Stimulated activated CD4-positive, alpha-beta T cell treated with anti-CD3 and anti-CD28 coated beads, Interleukin-4, amount 100 ng/mL, for 4 hours (primary cell): ENCODE measurements at regions not wholly inside any gene's neighbourhood (a gene's known extent, or its start where the extent isn't known, plus 50 kb on each side); places are given as distances from the start of the nearest gene placed in this dataset.

Experiments
- DNase-seq, 2 experiments: peaks; one replicate each; pipeline ENCODE4 v3.0.0-alpha.2; 2020

DNA sequence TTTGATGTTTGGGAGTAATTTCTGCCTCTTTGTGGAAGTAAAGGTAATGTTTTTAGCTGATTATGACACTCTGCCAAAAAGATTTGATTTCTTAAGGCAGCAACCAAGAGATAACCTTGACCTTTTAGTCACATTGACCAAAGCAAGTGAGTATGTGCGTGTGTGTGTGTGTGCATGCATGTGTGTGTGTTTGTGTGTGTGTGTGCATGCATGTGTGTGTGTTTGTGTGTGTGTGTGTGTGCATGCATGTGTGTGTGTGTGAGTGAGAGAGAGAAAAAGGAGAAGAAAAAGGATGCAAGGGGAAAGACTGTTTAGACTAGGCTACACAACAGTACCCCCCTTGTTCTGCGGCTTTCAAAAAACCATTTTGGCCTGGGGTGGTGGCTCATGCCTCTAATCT is 88.1 kb upstream of the NPVF start:
- no peak for DNase-seq

GRCh38 chr7:25318047-25318446 is 89.8 kb upstream of the NPVF start:
- DNase-seq = no peak

DNA sequence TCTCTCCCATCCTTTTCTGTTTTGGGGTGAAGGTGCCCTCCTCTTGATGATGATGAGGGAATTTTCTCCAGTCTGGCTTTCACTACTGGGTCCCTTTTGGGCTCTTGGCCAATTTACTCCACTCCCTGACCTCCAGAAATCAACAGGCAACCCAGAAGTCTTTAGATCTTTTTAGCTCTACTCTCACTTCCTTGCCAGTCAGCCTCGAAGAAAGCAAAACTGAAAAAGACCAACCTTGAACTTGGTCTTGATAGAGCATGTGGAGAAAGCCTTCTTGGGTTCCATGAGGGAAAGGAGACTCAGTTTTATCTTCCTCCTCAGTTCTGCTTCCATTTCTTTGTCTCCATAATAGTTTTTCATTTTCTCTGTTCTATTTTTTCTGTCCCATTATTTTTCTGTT is 91.4 kb upstream of the NPVF start:
- no peak for DNase-seq

DNA sequence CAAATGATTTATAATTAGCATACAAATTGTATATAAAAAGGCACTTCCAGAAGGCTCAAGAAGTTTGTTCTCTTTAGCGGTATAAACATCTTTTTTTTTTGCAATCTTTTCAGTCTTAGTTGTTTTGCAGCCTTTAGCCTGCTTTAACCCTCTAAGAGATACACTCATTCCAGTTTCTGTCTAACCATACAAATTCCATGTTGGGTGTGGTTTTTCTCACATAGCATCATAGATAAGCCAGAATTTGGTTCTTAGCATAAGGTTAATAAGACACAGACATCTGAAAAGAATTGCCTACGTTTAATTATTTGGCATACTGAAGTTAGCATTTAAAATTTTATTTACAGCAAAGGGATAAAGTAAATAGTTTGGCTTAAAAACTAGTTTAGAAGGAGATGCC is 92.5 kb upstream of the NPVF start:
- DNase-seq = no peak

DNA sequence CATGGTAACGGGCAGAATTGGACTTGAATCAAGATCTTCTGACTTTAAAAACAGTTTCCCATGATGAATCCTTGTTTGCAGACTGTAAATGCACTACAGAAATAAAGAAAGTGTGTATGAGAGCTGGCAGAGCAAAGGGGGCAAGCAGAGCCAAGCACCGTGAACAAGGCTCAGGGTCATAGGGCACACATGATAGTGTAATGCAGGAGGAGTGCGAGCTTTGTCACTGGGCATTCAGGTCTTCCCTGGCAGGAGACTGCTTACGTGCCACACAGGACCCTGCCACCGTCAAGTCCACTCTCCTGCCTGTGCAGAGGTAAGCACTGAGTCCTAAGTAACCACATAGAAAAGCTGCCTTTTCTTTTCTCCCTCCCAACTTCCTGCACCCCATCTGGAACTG is 93.1 kb upstream of the NPVF start:
- no peak for DNase-seq

- no peak for DNase-seq
Observed at GRCh38 chr7:25322473-25322872, 94.2 kb upstream of the NPVF start.

DNA sequence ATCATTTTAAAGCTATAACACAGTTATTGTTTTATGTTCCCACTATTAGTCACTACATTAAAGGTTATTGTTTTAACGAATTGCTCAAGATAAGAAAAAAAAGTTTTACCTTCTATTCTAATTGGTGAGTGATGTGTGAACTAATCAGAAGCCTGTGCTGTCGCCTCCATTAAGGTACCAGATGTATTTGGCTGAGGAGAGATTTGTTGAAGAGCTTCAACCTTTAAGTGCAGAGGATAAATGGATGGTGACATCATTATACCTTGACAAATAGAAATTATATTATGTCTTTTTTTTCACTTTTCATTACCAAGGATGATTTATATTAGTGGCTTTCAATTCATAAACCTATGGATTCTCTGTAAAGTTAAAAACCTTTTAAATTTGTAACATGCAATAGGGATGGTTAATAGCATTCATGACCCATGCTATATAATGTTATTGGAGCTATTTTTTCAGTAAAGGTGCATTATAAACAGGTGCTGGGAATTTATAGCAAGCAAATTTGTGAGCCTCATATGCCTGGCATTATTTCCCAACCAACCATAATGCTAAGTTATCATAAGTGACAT is 97.0 kb upstream of the NPVF start:
- no peak for DNase-seq

DNA sequence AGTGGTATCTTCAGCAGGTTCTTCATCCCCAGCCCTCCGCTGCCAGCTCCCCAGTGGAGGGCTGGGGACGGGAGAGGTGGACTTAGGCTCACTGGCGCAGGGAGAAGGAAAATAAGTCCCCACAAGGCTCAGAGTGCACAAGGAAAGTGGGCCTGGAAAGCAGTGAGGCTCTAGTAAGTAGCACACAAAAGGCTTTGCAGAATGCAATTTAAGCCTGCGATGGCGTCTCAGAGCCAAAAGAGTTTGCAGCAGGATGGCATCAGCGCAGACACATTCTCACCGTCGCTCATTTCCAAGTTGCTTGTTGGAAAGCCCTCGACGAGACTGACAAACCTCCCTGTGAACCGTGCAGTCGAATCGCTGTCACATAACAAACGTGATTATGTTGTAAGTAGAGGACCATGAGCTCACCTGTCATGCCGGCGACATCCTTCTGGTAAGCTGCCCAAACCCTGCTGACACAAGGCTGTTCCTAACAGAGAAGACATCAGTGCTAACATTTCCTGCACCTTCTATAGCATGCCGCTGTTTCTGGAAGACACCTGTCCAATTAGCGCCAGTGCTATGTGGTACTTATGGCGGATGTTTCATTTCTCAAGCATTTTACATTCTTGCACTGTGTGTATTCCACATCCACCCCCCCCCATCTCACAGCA is 98.3 kb upstream of the NPVF start:
- no peak for DNase-seq

DNA sequence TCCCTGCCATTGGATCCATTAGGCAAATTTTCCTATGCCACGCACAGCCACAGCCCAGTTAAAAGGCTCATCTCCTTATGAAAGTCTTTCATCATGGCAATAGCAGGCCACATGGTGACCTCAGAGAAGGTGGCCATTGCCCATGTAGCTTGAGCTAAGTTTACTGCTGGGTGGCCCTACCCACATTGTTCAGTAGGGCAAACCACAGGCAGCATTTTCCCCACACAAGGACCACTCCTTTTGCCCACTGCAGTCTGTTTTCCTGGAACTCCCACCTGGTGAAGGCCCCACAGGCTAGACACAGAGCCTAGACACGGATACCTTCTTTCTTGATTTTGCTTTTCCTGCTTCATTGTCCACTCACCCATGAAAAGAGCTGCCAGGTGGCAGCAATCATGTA is 101.5 kb upstream of the NPVF start:
- no peak for DNase-seq

- no peak for DNase-seq
Observed at GRCh38 chr7:25333296-25333928, 105.1 kb upstream of the NPVF start.

GRCh38 chr7:25347360-25348066 is 119.2 kb upstream of the NPVF start:
- DNase-seq = no peak

GRCh38 chr7:25348104-25348503 is 119.8 kb upstream of the NPVF start:
- no peak for DNase-seq

GRCh38 chr7:25349283-25350017 is 121.2 kb upstream of the NPVF start:
- no peak for DNase-seq

GRCh38 chr7:25350041-25350440 is 121.8 kb upstream of the NPVF start:
- DNase-seq = no peak

DNA sequence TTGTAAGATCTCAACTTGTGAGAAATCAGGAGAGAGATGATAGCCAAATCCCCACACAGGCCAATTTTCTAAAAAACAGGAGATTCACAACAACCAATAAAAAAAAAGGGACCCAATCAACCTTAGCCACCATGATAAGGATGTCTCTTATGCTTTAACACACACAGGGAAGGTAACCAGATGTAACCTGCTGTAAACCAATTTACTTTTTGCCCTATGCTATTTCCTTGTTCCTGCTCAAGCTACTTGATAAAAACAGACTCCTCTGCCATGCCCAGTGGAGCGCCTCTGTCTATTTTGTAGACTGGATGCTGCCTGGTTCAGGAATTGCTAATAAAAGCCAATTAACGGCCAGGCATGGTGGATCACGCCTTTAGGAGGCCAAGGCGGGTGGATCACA is 123.5 kb upstream of the NPVF start:
- DNase-seq = no peak

- DNase-seq = no peak
Observed at GRCh38 chr7:25353196-25353595, 124.9 kb upstream of the NPVF start.

- DNase-seq = no peak
Observed at GRCh38 chr7:25353732-25354131, 125.4 kb upstream of the NPVF start.

DNA sequence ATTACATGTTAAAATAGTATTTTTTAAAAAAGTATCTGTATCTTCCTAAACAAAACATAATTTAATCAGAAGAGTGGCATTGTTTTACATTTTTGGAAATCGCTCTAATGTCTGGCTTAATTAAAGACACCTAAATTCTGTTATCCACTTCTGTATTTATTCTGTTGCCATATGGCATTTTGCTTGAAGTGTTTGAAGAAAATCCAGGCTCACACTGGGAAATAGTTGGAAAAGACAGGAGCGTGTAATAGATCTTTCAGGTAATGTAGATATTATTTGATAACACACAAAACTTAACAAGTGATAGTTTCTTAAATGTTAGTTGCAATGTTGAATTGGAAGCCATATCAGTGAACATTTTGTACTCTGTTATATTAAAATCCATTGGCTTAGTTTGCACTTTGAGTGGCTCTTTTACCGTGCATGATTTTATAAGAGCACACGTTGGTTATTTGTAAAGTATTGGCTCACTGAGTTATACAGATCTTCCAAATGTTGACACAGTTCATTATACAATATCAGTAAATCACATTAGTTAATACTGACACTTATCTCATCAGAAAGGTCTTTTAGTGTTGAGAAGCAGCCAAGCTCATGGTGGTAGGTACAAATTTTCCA is 128.4 kb upstream of the NPVF start:
- no peak for DNase-seq

DNA sequence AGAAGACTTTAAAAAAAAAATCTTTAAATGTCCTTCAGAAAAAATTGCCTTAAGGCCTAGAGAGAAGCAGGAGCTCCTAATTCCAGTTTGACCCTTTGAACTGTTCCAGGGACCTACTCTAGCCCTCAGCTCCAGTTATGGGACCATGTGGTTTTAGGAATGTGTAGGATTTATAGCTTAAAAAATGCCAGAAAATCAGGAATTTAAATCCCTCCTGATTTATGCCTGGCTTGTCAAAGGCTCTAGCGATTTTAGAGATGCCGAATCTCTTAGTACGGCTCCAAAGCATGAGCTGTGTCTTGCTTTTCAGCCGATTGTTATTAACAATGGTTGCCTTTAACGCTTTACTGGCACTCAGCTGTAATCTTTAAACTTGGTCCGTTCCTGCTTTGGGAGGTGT is 130.6 kb upstream of the NPVF start:
- no peak for DNase-seq

- no peak for DNase-seq
Observed at GRCh38 chr7:25359471-25360059, 131.3 kb upstream of the NPVF start.

DNA sequence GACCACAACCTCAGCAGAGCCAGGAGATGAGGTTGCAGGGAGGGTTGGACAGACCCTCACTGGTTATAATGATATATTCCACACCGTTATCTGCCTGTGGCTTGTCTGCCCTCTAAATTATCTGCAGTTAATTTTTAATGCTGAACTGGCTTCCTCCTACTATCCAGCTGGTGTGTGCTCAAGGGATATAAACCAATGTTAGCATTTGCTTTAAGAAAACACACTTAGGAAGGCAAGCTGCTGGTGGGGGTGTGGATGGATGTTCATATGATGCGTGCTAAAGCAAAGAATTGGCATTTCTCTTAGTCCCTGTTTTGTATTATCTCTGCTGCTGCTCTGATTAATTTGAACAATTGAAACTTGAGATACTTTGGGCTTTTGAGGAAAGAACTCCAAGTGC is 132.2 kb upstream of the NPVF start:
- DNase-seq = no peak

- DNase-seq = no peak
Observed at GRCh38 chr7:25361387-25361786, 133.1 kb upstream of the NPVF start.

DNA sequence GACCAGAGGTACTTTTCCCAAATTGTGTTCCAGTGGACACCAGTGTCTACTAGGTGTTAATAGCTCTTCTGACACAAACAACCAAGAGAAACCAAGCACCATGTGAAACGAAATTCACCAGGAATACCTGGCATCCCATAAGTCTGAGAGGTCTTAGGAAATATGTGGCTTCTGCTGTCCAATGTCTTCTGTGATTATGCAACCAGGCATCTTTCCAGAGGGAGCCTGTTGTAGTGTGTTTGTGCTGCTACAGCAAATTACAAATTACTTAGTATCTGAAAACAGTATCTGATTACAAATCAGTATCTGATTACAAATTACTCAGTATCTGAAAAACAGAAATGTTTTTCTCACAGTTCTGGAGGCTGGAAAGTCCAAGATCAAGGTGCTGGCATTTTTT is 133.6 kb upstream of the NPVF start:
- DNase-seq = no peak
